Endothelial cell (in vitro differentiated cells): ENCODE measurements at regions not wholly inside any gene's neighbourhood (a gene's known extent, or its start where the extent isn't known, plus 50 kb on each side); places are given as distances from the start of the nearest gene placed in this dataset.

Experiments used
- DNase-seq: peaks from one replicate; pipeline ENCODE4 v3.0.0; 2021; ENCODE audit warnings: low spot score
- H3K27ac Mint-ChIP-seq: one replicate; pipeline ENCODE4 v1.8.0; 2021; ENCODE audit warnings: mixed read lengths, inconsistent platforms; ENCODE audit not compliant: unreplicated experiment
- H3K27me3 Mint-ChIP-seq: one replicate; pipeline ENCODE4 v1.8.0; 2021; ENCODE audit warnings: mild to moderate bottlenecking, moderate library complexity, mixed read lengths, inconsistent platforms; ENCODE audit not compliant: unreplicated experiment
- H3K36me3 Mint-ChIP-seq: one replicate; pipeline ENCODE4 v1.8.0; 2021; ENCODE audit warnings: mild to moderate bottlenecking, low read depth, mixed read lengths, inconsistent platforms; ENCODE audit not compliant: unreplicated experiment
- H3K4me1 Mint-ChIP-seq: one replicate; pipeline ENCODE4 v1.8.0; 2021; ENCODE audit warnings: mild to moderate bottlenecking, mixed read lengths, inconsistent platforms; ENCODE audit not compliant: unreplicated experiment
- H3K4me3 Mint-ChIP-seq: one replicate; pipeline ENCODE4 v1.8.0; 2021; ENCODE audit warnings: mild to moderate bottlenecking, mixed read lengths, inconsistent platforms; ENCODE audit not compliant: unreplicated experiment
- H3K9me3 Mint-ChIP-seq: one replicate; pipeline ENCODE4 v1.8.0; 2021; ENCODE audit warnings: mixed read lengths, inconsistent platforms; ENCODE audit not compliant: unreplicated experiment
- TF ChIP-seq, protein P1 (sequence below): fragments of 200-600 bp; sonication (generic); IDR thresholded peaks from one replicate; pipeline ENCODE4 v1.5.0; 2021; ENCODE audit warnings: antibody characterized with exemption; ENCODE audit not compliant: unreplicated experiment

DNA sequence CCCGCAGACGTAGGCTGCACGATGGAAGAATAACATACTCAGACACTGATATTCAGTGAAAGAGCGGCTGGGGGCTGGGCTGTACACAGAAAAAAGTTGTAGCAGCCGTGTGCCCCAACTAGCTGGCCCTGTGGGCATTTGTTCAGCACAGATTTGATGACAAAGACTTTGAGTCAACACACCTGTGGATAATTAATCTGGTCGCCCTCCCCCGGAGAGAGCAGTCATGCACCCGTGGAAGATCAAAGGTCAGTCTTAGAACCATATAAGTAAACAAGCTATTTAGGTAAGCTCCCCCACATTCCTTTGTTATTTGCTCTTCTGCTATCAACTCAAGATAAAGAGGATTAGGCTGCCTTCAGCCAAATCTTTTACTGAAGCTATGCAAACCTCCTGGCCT lies 148.4 kb upstream of the HMCN1 start:
- DNase-seq, result no peak
- Mint-ChIP-seq H3K27me3 (peaks cover 8% of the 10 kb centered on the region), H3K9me3 (peaks cover 18% of the 10 kb centered on the region), H3K4me1 (no peaks in the 10 kb centered on the region), H3K4me3 (no peak overlapping the region), H3K27ac (no peak overlapping the region), H3K36me3 (peaks cover 10% of the 10 kb centered on the region)
- TF ChIP-seq, protein P1, sequence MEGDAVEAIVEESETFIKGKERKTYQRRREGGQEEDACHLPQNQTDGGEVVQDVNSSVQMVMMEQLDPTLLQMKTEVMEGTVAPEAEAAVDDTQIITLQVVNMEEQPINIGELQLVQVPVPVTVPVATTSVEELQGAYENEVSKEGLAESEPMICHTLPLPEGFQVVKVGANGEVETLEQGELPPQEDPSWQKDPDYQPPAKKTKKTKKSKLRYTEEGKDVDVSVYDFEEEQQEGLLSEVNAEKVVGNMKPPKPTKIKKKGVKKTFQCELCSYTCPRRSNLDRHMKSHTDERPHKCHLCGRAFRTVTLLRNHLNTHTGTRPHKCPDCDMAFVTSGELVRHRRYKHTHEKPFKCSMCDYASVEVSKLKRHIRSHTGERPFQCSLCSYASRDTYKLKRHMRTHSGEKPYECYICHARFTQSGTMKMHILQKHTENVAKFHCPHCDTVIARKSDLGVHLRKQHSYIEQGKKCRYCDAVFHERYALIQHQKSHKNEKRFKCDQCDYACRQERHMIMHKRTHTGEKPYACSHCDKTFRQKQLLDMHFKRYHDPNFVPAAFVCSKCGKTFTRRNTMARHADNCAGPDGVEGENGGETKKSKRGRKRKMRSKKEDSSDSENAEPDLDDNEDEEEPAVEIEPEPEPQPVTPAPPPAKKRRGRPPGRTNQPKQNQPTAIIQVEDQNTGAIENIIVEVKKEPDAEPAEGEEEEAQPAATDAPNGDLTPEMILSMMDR, result no peak

DNA sequence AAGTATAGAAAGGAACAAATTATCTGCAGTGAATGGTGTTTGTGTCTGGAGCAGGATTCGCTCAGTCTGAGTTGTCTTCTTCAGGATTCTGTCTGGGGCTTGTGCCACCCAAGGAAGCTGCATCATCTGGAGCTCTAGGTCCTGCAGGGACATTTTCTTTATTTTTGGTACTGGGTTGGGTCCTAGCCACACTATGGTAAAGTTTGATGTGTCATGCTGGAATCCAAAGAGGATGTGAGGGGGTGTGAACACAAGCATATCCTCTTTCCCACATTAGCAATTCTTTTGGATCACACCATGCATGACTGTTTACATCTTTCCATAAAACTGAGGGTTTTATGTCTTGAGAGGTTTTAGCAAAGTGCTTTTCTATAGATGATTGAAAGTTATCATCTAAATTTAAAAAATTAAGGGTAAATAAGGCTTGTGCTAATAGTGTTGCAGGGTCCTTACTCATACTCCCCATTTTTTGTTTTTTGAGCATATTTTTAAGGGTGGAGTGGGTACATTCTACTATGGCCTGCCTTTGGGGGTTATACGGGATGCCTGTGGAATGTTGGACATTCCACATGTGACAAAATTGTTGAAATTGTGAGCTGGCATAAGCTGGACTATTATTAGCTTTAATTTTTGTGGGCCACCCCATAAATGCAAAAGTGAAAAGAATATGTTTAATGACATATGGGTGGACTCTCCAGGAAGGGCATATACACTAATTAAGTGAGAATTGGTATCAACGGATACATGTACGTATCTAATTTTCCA lies 152.0 kb upstream of the HMCN1 start:
- Mint-ChIP-seq H3K9me3 (peaks cover 20% of the 10 kb centered on the region), H3K36me3 (peaks cover 18% of the 10 kb centered on the region), H3K4me1 (no peaks in the 10 kb centered on the region), H3K27ac (no peak overlapping the region), H3K4me3 (no peak overlapping the region), H3K27me3 (peaks cover 8% of the 10 kb centered on the region)
- TF ChIP-seq, protein P1, result no peak
- no peak for DNase-seq

DNA sequence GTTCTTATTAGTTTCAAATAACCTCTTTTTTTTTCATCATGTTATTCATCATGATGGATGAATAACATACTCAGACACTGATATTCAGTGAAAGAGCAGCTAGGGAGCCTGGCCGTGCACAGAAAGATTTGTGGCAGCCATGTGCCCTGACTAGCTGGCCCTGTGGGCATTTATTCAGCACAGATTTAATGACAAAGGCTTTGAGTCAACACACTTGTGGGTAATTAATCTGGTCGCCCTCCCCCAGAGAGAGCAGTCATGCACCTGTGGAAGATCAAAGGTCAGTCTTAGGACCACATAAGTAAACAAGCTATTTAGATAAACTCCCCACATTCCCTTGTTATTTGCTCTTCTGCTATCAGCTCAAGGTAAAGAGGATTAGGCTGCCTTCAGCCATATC lies 153.2 kb upstream of the HMCN1 start:
- Mint-ChIP-seq H3K36me3 (peaks cover 18% of the 10 kb centered on the region), H3K4me1 (no peaks in the 10 kb centered on the region), H3K27ac (no peak overlapping the region), H3K9me3 (peaks cover 17% of the 10 kb centered on the region), H3K4me3 (no peak overlapping the region), H3K27me3 (peaks cover 8% of the 10 kb centered on the region)
- DNase-seq, result no peak
- TF ChIP-seq, protein P1, result no peak

DNA sequence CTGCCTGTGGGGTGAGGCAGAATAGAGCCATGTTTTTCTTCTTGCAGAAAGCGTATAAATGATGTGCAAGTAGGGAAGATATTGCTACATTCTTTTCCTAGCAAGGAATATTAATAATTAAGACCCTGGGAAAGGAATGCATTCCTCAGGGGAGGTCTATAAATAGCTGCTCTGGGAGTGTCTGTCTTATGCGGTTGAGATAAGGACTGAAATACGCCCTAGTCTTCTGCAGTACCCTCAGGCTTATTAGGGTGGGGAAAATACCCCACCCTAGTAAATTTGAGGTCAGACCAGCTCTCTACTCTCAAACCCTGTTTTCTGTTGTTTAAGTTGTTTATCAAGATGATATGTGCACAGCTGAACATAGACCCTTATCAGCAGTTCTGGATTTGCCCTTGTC lies 155.9 kb upstream of the HMCN1 start:
- peaks cover 18% of the 10 kb centered on the region for H3K36me3 Mint-ChIP-seq
- no peaks in the 10 kb centered on the region for H3K4me1 Mint-ChIP-seq
- H3K27me3 Mint-ChIP-seq, result peaks cover 10% of the 10 kb centered on the region
- TF ChIP-seq, protein P1, result no peak
- H3K4me3 Mint-ChIP-seq, result no peak overlapping the region
- H3K9me3 Mint-ChIP-seq, result peaks cover 11% of the 10 kb centered on the region
- no peak for DNase-seq
- H3K27ac Mint-ChIP-seq, result no peak overlapping the region

DNA sequence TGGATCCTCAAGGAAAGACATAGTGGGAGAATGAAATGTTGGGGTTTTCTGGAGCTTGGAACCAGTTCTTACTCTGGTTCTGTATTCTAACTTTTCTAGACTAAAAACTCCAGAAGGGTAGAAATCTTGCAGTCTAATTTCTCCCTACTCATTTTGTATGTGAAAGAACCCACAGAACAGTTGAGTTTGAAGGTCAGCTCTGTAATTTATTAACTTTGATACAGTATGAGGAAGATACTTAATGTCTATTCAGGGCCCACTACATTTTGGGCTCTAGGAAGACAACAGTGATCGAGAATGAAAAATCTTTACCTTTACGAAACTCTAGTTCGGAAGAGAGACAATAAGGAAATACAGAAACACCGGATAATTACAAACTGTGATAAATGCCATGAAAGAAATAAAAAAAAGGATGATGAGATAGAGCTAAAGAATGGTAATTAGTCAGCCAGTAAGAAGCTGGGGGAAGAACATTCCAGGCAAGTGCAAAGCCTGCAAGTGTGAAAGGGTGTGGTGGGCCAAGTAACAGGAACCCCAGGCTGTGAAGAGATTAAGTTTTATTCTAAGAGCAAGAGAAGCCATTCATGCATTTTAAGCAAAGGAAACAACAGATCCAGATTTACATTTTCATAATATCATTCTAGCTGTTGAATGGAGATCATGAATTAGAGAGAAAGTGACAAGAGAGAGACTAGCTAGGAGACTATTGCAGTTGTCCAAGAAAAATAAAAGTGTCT lies 159.9 kb upstream of the HMCN1 start:
- peaks cover 2% of the 10 kb centered on the region for H3K27me3 Mint-ChIP-seq
- no peaks in the 10 kb centered on the region for H3K4me1 Mint-ChIP-seq
- H3K9me3 Mint-ChIP-seq, result no peaks in the 10 kb centered on the region
- H3K4me3 Mint-ChIP-seq, result no peak overlapping the region
- peaks cover under 1% of the 10 kb centered on the region for H3K36me3 Mint-ChIP-seq
- DNase-seq, result no peak
- TF ChIP-seq, protein P1, result no peak
- H3K27ac Mint-ChIP-seq, result no peak overlapping the region
